Suprapubic skin (tissue), 3 donors: ENCODE measurements at regions not wholly inside any gene's neighbourhood (a gene's known extent, or its start where the extent isn't known, plus 50 kb on each side); places are given as distances from the start of the nearest gene placed in this dataset.

Experiments
- CTCF ChIP-seq, 2 donors: fragments of 200-600 bp in 1 of 2; fragments of 450-650 bp in 1 of 2; sonication (generic) in 1 of 2; IDR thresholded peaks; one replicate each; pipeline ENCODE4 v1.5.1; 2016 to 2019; ENCODE audit warnings: antibody characterized with exemption in 2 of 2, mild to moderate bottlenecking in 1 of 2, moderate library complexity in 1 of 2
- POLR2AphosphoS5 ChIP-seq, 3 donors: sonication (generic); formaldehyde crosslinking; IDR thresholded peaks; one replicate each; pipeline ENCODE4 v1.6.1; 2017; ENCODE audit warnings: antibody characterized with exemption in 3 of 3

GRCh38 chr6:1553562-1554083 lies 56.1 kb upstream of the FOXC1 start:
- TF ChIP-seq CTCF (IDR thresholded peaks at IDR 0.05), result no peak
- TF ChIP-seq POLR2AphosphoS5 (IDR thresholded peaks at IDR 0.05), result no peak
